ENCODE measurements at regions not wholly inside any gene's neighbourhood (a gene's known extent, or its start where the extent isn't known, plus 50 kb on each side); places are given as distances from the start of the nearest gene placed in this dataset.

DNA sequence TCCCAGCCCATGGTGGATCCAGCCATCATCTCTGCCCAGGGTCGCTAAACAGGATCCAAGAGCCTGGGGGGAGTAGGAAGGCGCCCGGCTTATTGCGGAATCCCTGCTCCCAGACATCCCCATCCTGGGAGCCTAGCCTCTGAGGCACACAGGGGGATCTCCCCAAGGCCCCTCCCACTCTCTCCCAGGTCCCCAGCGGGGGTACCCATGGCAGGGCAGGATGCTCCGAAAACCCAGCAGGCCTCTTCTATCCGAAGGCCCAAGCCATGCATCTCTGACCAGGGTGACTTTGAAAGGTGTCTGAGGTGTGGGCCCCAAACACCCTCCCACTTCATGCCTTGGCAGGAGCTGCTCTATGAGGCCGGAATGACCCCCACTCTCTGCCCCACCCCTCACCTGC, 81.7 kb upstream of the RUFY1 start:
- TF ChIP-seq CTCF (IDR thresholded peaks at IDR 0.05) (no peak), POLR2A (IDR thresholded peaks at IDR 0.05) (no peak)
- H3K36me3 ChIP-seq = no peaks in the 10 kb centered on the region
- H3K27ac ChIP-seq = no peak overlapping the region
- H3K9me3 ChIP-seq = peaks cover 0 to 4% of the 10 kb centered on the region in 2 donors
- H3K4me1 ChIP-seq = no peaks in the 10 kb centered on the region
- H3K27me3 ChIP-seq = no peaks in the 10 kb centered on the region
- no peak for DNase-seq
- intact Hi-C loops (cut with DNase I; ENCODE audit: low total_unique reads) = no loop called here
- H3K4me3 ChIP-seq = no peak overlapping the region

DNA sequence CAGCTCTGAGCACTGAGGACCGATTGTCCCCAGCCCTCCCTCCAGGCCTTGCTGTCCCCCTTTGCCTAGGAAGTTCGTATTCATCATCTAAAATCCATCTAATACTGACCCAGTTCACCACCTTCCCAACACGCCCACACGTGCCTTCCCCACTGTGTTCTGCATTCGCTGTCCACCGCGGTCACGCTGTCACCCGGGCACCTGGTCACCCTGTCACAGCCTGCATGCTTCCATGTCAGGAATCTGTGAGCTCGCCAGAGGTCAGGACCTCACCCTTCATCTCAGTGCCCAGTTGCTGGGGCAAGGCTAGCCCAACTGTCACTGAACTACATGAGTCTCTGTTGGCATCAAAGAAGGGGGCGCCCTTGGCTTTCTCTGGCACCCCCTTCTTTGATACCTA, 82.9 kb upstream of the RUFY1 start:
- no peak overlapping the region for H3K27ac ChIP-seq
- peaks cover 0 to 4% of the 10 kb centered on the region in 2 donors for H3K9me3 ChIP-seq
- H3K4me1 ChIP-seq = no peaks in the 10 kb centered on the region
- intact Hi-C loops (cut with DNase I; ENCODE audit: low total_unique reads) = no loop called here
- H3K27me3 ChIP-seq = no peaks in the 10 kb centered on the region
- DNase-seq = no peak
- no peak overlapping the region for H3K4me3 ChIP-seq
- TF ChIP-seq POLR2A (IDR thresholded peaks at IDR 0.05) (no peak), CTCF (IDR thresholded peaks at IDR 0.05) (no peak)
- no peaks in the 10 kb centered on the region for H3K36me3 ChIP-seq

DNA sequence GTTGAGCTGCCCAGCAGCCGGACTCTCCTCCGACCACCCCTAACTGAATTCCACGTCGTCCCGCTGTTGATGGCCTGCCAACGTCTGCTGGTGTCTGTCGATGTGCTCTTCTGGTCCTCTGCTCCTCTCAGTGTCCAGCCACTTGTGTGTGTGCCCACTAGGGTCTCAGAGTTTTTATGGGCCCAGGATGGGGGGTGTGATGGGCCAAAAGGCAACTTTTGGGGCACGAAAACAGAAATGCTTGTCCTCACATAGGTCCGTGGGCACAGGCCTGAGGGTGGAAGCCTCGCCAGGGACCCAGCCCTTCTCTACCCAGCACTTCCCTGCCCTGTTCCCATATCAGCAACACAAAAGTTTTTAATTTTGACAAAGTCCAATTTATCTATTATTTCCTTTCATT, 85.7 kb upstream of the RUFY1 start:
- H3K27ac ChIP-seq = no peak overlapping the region
- no peak for DNase-seq
- intact Hi-C loops (cut with DNase I; ENCODE audit: low total_unique reads) = no loop called here

GRCh38 chr5:179462040-179462439, 88.3 kb upstream of the RUFY1 start:
- no peak for DNase-seq
- Histone ChIP-seq H3K9me3 (peaks cover 0 to 4% of the 10 kb centered on the region in 2 donors), H3K36me3 (no peaks in the 10 kb centered on the region), H3K4me3 (no peak overlapping the region), H3K27me3 (no peaks in the 10 kb centered on the region), H3K27ac (no peak overlapping the region), H3K4me1 (no peaks in the 10 kb centered on the region)
- no peak for TF ChIP-seq CTCF (IDR thresholded peaks at IDR 0.05)
- no peak for TF ChIP-seq POLR2A (IDR thresholded peaks at IDR 0.05)
- intact Hi-C loops (cut with DNase I; ENCODE audit: low total_unique reads) = no loop called here

More for the DNA sequence above, 85.7 kb upstream of the RUFY1 start:
- no peaks in the 10 kb centered on the region for H3K27me3 ChIP-seq
- no peaks in the 10 kb centered on the region for H3K4me1 ChIP-seq
- no peaks in the 10 kb centered on the region for H3K36me3 ChIP-seq
- TF ChIP-seq POLR2A (IDR thresholded peaks at IDR 0.05) = no peak
- TF ChIP-seq CTCF (IDR thresholded peaks at IDR 0.05) = no peak
- H3K9me3 ChIP-seq = peaks cover 0 to 4% of the 10 kb centered on the region in 2 donors
- no peak overlapping the region for H3K4me3 ChIP-seq

DNA sequence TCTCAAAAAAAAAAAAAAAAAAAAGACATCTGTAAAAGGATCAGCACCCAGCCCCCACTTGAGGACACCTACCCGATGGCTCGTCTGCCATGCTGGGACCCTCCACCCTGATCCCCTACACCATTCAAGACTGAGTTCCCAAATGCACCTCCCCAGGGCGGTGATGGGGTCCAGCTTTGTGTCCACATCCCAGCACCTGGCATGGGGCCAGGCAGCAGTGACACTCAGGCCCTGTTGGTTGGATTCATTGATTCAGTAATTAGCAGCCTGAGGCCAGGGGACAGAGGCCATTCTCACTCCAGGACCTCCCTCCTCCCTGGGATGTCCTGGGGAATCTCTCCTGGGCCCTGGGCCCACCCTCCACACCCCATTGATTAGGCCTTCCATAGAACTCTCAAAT, 88.8 kb upstream of the RUFY1 start:
- H3K36me3 ChIP-seq = no peaks in the 10 kb centered on the region
- H3K9me3 ChIP-seq = peaks cover 0 to 4% of the 10 kb centered on the region in 2 donors
- TF ChIP-seq CTCF (IDR thresholded peaks at IDR 0.05) (no peak), POLR2A (IDR thresholded peaks at IDR 0.05) (no peak)
- DNase-seq = no peak
- H3K4me3 ChIP-seq = no peak overlapping the region
- no peaks in the 10 kb centered on the region for H3K27me3 ChIP-seq
- H3K27ac ChIP-seq = no peak overlapping the region
- no peaks in the 10 kb centered on the region for H3K4me1 ChIP-seq
- intact Hi-C loops (cut with DNase I; ENCODE audit: low total_unique reads) = no loop called here

Data from uterus (tissue), 3 donors.